Erythroblast (primary cell): ENCODE measurements at regions not wholly inside any gene's neighbourhood (a gene's known extent, or its start where the extent isn't known, plus 50 kb on each side); places are given as distances from the start of the nearest gene placed in this dataset.
A peak's percentile ranks its signal among the peaks of the same experiment; 100 is the strongest.

ENCODE experiments used
- DNase-seq, 2 experiments: peaks; one replicate each; lab custom pipeline; 2025; lab: John Stamatoyannopoulos, UW
- GATA1 ChIP-seq: IDR thresholded peaks from 2 replicates; pipeline ENCODE4 v1.6.1; 2011; ENCODE audit warnings: low read depth, mild to moderate bottlenecking, control low read depth, low read length, moderate library complexity
- POLR2A ChIP-seq: IDR thresholded peaks from 2 replicates; pipeline ENCODE4 v1.6.1; 2011; ENCODE audit warnings: mild to moderate bottlenecking, low read length

- TF ChIP-seq POLR2A (no peak), GATA1 (no peak)
- DNase-seq, result no peak
Measured at GRCh38 chr6:43944908-43945767, 175.1 kb downstream of the VEGFA start.

GRCh38 chr6:43943781-43944250 is 173.8 kb downstream of the VEGFA start:
- DNase-seq, result no peak
- TF ChIP-seq GATA1 (no peak), POLR2A (no peak)

- no peak for TF ChIP-seq POLR2A
- no peak for TF ChIP-seq GATA1
Measured at GRCh38 chr6:43943099-43943766, 173.2 kb downstream of the VEGFA start.

GRCh38 chr6:43942616-43943015 is 172.6 kb downstream of the VEGFA start:
- TF ChIP-seq GATA1 (no peak), POLR2A (no peak)
- no peak for DNase-seq

More at GRCh38 chr6:43943099-43943766, 173.2 kb downstream of the VEGFA start:
- no peak for DNase-seq

- TF ChIP-seq POLR2A (no peak), GATA1 (no peak)
- no peak for DNase-seq
Measured at GRCh38 chr6:43942011-43942442, 172.0 kb downstream of the VEGFA start.

GRCh38 chr6:43941174-43941573 is 171.2 kb downstream of the VEGFA start:
- DNase-seq, result no peak
- TF ChIP-seq GATA1 (no peak), POLR2A (no peak)

GRCh38 chr6:43940393-43941087 is 170.5 kb downstream of the VEGFA start:
- no peak for DNase-seq
- TF ChIP-seq POLR2A, result no peak

GRCh38 chr6:43940071-43940392 is 170.0 kb downstream of the VEGFA start:
- TF ChIP-seq POLR2A (no peak), GATA1 (no peak)
- DNase-seq, result no peak

- DNase-seq, result no peak
- no peak for TF ChIP-seq GATA1
Measured at GRCh38 chr6:43939281-43940070, 169.5 kb downstream of the VEGFA start.

GRCh38 chr6:43938178-43939105 is 168.4 kb downstream of the VEGFA start:
- no peak for DNase-seq

GRCh38 chr6:43937236-43938177 is 167.5 kb downstream of the VEGFA start:
- TF ChIP-seq POLR2A (no peak), GATA1 (no peak)
- peak in 1 of 2 experiments; percentile 43 for DNase-seq

More at GRCh38 chr6:43938178-43939105, 168.4 kb downstream of the VEGFA start:
- no peak for TF ChIP-seq GATA1
- no peak for TF ChIP-seq POLR2A

GRCh38 chr6:43936476-43936875 is 166.5 kb downstream of the VEGFA start:
- DNase-seq, result no peak
- TF ChIP-seq POLR2A (no peak), GATA1 (no peak)
